IPS-15b (cell line): ENCODE measurements at regions not wholly inside any gene's neighbourhood (a gene's known extent, or its start where the extent isn't known, plus 50 kb on each side); places are given as distances from the start of the nearest gene placed in this dataset.

Experiments
- H3K27me3 ChIP-seq: one replicate; pipeline ENCODE4 v1.6.1; 2013; ENCODE audit warnings: low read length; ENCODE audit not compliant: control insufficient read depth, insufficient read depth
- H3K36me3 ChIP-seq: one replicate; pipeline ENCODE4 v1.6.1; 2013; ENCODE audit warnings: low read length; ENCODE audit not compliant: control insufficient read depth, insufficient read depth
- H3K4me1 ChIP-seq: one replicate; pipeline ENCODE4 v1.6.1; 2013; ENCODE audit warnings: mild to moderate bottlenecking, low read length; ENCODE audit not compliant: control insufficient read depth, insufficient read depth
- H3K4me3 ChIP-seq: one replicate; pipeline ENCODE4 v1.5.1; 2013; ENCODE audit warnings: low read depth, low read length
- H3K9ac ChIP-seq: one replicate; pipeline ENCODE4 v1.6.1; 2013; ENCODE audit warnings: low read depth, mild to moderate bottlenecking, low read length
- H3K9me3 ChIP-seq: one replicate; pipeline ENCODE4 v1.6.1; 2013; ENCODE audit warnings: mild to moderate bottlenecking, low read length; ENCODE audit not compliant: control insufficient read depth, insufficient read depth

GRCh38 chr14:54116198-54116885, 159.7 kb upstream of the BMP4 start:
- no peaks in the 10 kb centered on the region for H3K4me1 ChIP-seq
- no peaks in the 10 kb centered on the region for H3K9me3 ChIP-seq
- H3K27me3 ChIP-seq: no peaks in the 10 kb centered on the region
- no peak overlapping the region for H3K9ac ChIP-seq
- no peak overlapping the region for H3K4me3 ChIP-seq
- H3K36me3 ChIP-seq: no peaks in the 10 kb centered on the region

GRCh38 chr14:54116972-54117371, 160.3 kb upstream of the BMP4 start:
- no peaks in the 10 kb centered on the region for H3K36me3 ChIP-seq
- no peak overlapping the region for H3K9ac ChIP-seq
- no peaks in the 10 kb centered on the region for H3K4me1 ChIP-seq
- no peak overlapping the region for H3K4me3 ChIP-seq
- H3K27me3 ChIP-seq: no peaks in the 10 kb centered on the region
- no peaks in the 10 kb centered on the region for H3K9me3 ChIP-seq

GRCh38 chr14:54117396-54117795, 160.8 kb upstream of the BMP4 start:
- no peak overlapping the region for H3K9ac ChIP-seq
- no peaks in the 10 kb centered on the region for H3K9me3 ChIP-seq
- no peaks in the 10 kb centered on the region for H3K36me3 ChIP-seq
- no peaks in the 10 kb centered on the region for H3K4me1 ChIP-seq
- H3K27me3 ChIP-seq: no peaks in the 10 kb centered on the region
- H3K4me3 ChIP-seq: no peak overlapping the region

- Histone ChIP-seq H3K27me3 (no peaks in the 10 kb centered on the region), H3K4me1 (no peaks in the 10 kb centered on the region), H3K9me3 (no peaks in the 10 kb centered on the region), H3K9ac (no peak overlapping the region), H3K36me3 (no peaks in the 10 kb centered on the region), H3K4me3 (no peak overlapping the region)
These were observed 161.3 kb upstream of the BMP4 start for GRCh38 chr14:54117924-54118323.

- no peaks in the 10 kb centered on the region for H3K36me3 ChIP-seq
- no peak overlapping the region for H3K9ac ChIP-seq
- no peak overlapping the region for H3K4me3 ChIP-seq
- H3K9me3 ChIP-seq: no peaks in the 10 kb centered on the region
- no peaks in the 10 kb centered on the region for H3K4me1 ChIP-seq
- no peaks in the 10 kb centered on the region for H3K27me3 ChIP-seq
These were observed 163.6 kb upstream of the BMP4 start for GRCh38 chr14:54120260-54120659.

GRCh38 chr14:54121466-54122027, 164.9 kb upstream of the BMP4 start:
- Histone ChIP-seq H3K9ac (no peak overlapping the region), H3K9me3 (no peaks in the 10 kb centered on the region), H3K36me3 (no peaks in the 10 kb centered on the region), H3K4me3 (no peak overlapping the region), H3K4me1 (no peaks in the 10 kb centered on the region), H3K27me3 (no peaks in the 10 kb centered on the region)

- no peaks in the 10 kb centered on the region for H3K27me3 ChIP-seq
- H3K9ac ChIP-seq: no peak overlapping the region
- H3K9me3 ChIP-seq: no peaks in the 10 kb centered on the region
- no peak overlapping the region for H3K4me3 ChIP-seq
- H3K36me3 ChIP-seq: no peaks in the 10 kb centered on the region
- no peaks in the 10 kb centered on the region for H3K4me1 ChIP-seq
These were observed 167.2 kb upstream of the BMP4 start for GRCh38 chr14:54123841-54124240.

- H3K9ac ChIP-seq: no peak overlapping the region
- H3K4me1 ChIP-seq: no peaks in the 10 kb centered on the region
- H3K9me3 ChIP-seq: no peaks in the 10 kb centered on the region
- no peak overlapping the region for H3K4me3 ChIP-seq
- no peaks in the 10 kb centered on the region for H3K27me3 ChIP-seq
- H3K36me3 ChIP-seq: no peaks in the 10 kb centered on the region
These were observed 168.5 kb upstream of the BMP4 start for GRCh38 chr14:54125109-54125508.

- Histone ChIP-seq H3K9me3 (no peaks in the 10 kb centered on the region), H3K4me3 (no peak overlapping the region), H3K27me3 (no peaks in the 10 kb centered on the region), H3K36me3 (no peaks in the 10 kb centered on the region), H3K9ac (no peak overlapping the region), H3K4me1 (no peaks in the 10 kb centered on the region)
These were observed 170.3 kb upstream of the BMP4 start for GRCh38 chr14:54126947-54127346.

- Histone ChIP-seq H3K9ac (no peak overlapping the region), H3K9me3 (no peaks in the 10 kb centered on the region), H3K4me3 (no peak overlapping the region), H3K36me3 (no peaks in the 10 kb centered on the region), H3K4me1 (no peaks in the 10 kb centered on the region), H3K27me3 (no peaks in the 10 kb centered on the region)
These were observed 170.9 kb upstream of the BMP4 start for GRCh38 chr14:54127526-54127925.

GRCh38 chr14:54129850-54130640, 173.4 kb upstream of the BMP4 start:
- H3K4me1 ChIP-seq: peaks cover 4% of the 10 kb centered on the region
- H3K9me3 ChIP-seq: no peaks in the 10 kb centered on the region
- H3K4me3 ChIP-seq: no peak overlapping the region
- peaks cover 2% of the 10 kb centered on the region for H3K27me3 ChIP-seq
- H3K36me3 ChIP-seq: no peaks in the 10 kb centered on the region
- no peak overlapping the region for H3K9ac ChIP-seq

- H3K9ac ChIP-seq: no peak overlapping the region
- peaks cover 4% of the 10 kb centered on the region for H3K4me1 ChIP-seq
- H3K4me3 ChIP-seq: no peak overlapping the region
- peaks cover 2% of the 10 kb centered on the region for H3K27me3 ChIP-seq
- no peaks in the 10 kb centered on the region for H3K9me3 ChIP-seq
- no peaks in the 10 kb centered on the region for H3K36me3 ChIP-seq
These were observed 175.9 kb upstream of the BMP4 start for GRCh38 chr14:54132496-54132895.
